Stimulated activated CD4-positive, alpha-beta T cell treated with anti-CD3 and anti-CD28 coated beads, Interleukin-12 subunit alpha, Interleukin-12 subunit beta, amount 100 ng/mL, for 4 hours (primary cell): ENCODE measurements at regions not wholly inside any gene's neighbourhood (a gene's known extent, or its start where the extent isn't known, plus 50 kb on each side); places are given as distances from the start of the nearest gene placed in this dataset.
"Not testable (repeated sequence)": the region's sequence is repeated elsewhere in the genome, so short reads cannot be mapped to it uniquely, and the experiment has no call there.

Experiments
- DNase-seq: peaks from one replicate; pipeline ENCODE4 v3.0.0-alpha.2; 2020

GRCh38 chr9:748861-749497, 92.5 kb upstream of the DMRT1 start:
- no peak for DNase-seq

DNA sequence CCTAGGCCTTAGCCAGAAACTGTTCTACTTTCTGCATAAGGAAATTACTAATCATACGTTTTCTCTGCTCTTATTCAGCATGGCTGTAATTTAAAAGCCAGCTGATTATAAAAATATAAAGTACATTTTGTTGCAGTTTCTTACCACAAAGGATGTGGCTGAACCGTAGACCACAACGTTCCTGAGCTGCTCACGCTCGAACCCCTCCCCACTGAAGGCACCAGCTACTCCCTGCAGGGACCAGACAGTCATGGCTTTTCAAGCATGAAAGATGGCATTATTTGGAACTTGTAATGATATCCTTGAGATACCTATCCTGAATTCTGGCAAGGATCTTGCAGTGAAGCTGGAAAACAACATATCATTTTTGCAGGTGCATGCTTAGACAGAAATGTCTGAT, 91.8 kb upstream of the DMRT1 start:
- DNase-seq, result no peak

DNA sequence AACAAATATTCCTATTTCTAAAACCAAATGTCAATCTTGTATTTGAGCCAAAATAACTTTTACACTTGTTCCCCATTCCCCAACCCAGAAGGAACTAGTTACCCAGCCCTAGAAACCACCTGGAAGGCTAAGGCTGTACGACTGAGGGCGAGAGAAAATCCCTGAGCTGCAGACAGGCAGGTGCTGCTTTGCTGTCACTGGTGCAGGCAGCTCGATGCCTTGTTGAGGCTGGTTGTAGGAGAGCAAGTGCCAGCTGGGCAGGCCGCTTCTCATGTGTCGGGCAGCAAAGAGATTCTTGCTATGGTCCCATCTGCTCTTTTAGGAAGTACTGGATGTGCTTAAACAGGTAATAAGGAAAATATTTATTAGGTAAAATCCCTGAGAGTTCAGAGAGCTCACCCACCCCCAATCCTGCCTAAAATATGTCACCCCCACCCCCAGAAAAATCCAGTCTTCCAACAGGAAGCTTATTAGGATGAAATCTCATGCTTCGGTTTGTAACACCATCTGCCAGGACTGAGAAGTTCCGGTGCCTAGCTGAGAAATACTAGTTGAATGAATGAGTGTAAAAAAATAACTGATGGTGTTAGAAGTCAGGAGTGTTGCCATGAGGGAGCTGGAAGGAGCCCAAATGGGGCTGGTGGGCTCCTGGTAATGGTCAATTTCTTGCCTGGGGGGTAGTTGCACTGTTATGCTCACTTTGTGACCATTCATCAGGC, 91.1 kb upstream of the DMRT1 start:
- no peak for DNase-seq

DNA sequence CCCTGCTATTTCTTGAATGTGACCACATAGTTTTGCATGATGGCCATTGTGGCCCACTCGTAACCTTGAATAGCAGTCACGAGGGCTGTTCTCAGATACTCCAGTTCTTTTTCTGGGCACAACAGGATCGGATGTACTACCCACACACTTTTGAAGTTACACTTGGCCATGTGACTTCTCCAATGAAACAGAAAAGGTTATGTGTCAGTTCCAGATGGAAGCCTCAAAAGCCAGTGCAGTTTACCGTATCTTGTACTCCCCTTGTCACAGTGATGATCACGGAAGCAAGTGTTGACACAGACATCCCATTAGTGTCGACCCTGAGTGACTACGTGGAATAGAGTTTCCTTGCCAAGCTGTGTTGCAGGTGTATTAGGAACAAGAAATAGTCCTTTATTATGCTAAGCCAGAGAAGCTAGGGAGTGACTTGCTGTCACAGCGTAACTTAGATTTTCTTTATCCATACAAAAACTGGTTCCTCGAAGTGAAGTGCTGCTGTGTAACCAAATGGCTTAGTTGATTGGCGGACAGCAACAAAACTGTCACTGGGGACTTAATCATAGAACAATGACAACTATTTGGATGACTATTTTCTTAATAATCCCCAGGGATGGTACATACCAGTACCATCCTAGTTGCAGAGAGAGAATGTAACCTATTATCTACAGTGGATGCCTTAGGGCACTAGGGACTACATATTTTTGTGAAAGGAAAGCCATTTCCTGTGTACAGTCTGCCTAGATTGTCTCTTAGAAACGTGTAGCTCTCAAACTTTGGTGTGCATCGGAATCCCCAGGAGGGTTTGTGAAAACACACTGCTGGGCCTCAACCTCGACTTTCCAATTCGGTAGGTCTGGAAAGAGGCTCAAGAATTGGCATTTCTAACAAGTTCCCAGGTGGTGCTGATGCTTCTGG, 90.1 kb upstream of the DMRT1 start:
- no peak for DNase-seq

GRCh38 chr9:752201-752600, 89.3 kb upstream of the DMRT1 start:
- no peak for DNase-seq

DNA sequence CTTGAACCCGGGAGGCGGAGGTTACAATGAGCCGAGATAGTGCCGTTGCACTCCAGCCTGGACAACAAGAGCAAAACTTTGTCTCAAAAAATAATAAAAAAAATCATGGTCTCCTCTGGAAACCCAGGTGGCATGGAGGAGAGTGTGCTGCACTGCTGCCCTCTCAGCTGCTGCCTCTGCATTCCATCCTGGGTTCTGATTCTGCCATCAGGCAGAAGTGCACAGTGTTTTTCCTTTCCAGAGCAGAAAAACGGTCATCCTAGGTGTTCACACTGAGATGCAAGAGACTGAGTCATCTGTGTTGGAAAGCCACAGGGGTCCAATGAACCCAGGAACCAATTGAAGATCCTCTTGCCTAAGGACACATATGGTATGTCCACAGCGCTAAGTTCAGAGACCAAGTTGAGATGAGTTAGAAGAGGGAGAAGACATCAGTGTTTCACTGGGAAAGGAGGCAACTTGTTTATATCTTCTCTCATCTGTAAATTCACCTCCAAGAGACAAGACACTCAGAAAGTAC, 88.8 kb upstream of the DMRT1 start:
- no peak for DNase-seq

DNA sequence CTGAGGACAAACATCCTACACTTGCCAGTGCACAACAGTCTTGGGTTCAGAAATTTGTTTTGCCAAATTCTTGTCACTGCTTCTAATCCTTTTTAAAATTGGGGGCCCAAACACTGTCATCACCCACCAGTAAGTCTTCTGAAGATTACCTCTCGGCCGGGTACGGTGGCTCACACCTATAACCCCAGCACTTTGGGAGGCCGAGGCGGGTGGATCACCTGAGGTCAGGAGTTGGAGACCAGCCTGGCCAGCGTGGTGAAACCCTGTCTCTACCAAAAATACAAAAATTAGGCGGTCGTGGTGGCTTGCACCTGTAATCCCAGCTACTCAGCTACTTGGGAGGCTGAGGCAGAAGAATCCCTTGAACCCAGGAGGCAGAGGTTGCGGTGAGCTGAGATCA, 87.8 kb upstream of the DMRT1 start:
- not testable (repeated sequence) for DNase-seq

- DNase-seq, result no peak
Measured at GRCh38 chr9:754150-754931, 87.2 kb upstream of the DMRT1 start.

- DNase-seq, result no peak
Measured at GRCh38 chr9:755454-756381, 85.8 kb upstream of the DMRT1 start.

DNA sequence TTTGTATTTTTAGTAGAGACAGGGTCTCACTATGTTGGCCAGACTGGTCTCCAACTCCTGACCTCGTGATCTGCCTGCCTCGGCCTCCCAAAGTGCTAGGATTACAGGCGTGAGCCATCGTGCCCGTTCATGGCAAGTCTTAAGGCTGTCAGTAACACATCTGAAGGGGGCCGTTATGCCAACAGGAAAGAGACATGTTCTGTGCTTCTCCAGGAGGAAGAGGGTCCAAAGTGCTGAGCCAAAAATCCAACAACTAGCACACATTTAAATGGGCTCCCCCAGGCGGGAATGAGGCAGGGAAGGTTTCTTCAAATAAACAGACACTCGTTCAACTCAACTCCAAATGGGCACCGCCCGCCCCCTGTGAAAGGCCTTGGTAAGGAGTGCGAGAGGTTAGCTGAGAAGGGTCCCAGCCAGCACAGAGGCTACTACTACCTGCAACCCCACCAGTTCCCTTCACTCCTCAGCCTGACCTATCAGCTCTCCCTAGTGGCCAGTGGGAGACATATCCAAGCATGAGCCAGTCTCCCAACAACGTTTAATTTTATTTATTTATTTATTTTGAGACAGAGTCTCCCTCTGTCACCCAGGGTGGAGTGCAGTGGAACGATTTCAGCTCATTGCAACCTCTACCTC, 84.1 kb upstream of the DMRT1 start:
- DNase-seq, result no peak

- DNase-seq, result no peak
Measured at GRCh38 chr9:758146-758545, 83.4 kb upstream of the DMRT1 start.

DNA sequence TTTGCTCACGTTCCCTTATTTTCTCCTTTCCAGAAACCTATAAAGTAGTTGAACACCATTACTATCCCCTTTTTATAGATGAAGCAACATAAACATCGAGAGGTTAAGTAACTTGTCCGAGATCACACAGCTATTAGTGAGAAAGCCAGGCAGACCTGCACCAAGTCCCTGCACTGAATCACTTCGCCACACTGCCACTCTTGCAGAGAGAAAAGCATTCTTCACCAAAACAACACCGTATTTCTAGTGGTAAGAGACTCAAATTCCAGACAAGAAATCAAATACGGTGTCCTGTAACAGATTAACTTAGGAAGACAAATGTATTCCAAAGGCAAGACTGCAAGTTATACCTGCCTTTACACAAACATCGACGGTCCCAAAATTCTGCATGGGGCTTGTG, 82.0 kb upstream of the DMRT1 start:
- no peak for DNase-seq

DNA sequence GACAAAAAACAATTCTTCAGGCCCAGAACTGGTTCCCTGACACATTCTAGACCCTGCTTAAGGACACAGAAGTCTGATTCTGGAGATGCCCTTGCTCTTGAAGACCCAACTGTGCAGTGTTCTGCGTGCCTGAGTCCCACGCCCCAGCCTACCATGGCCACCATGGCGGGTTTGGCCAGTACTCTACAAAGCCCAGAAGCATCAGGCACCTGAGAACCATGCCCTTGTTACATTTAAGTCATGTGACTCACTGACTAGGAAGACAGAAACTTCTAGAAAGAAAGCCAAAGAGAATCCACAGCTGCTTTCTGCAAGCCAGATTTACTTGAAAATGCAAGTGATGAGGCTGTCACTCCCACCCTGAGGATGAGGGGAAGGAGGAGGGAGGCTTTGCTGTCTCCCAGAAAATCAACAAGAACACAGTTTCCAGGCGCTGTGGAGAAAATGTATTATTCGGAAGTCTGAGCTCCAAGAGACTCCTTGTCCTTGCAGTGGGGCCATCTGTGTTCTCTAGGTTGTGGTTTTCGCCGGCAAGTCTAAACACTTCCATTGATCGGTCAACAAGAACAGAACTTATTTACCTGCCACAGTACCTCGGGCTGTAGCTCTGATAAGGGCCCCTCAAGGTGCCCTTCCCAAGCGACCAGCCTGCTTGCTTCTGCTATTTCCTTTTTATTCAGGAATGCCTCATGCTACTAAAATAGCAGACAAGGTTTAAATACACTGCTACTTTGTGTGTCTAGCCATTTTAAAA, 81.3 kb upstream of the DMRT1 start:
- no peak for DNase-seq

DNA sequence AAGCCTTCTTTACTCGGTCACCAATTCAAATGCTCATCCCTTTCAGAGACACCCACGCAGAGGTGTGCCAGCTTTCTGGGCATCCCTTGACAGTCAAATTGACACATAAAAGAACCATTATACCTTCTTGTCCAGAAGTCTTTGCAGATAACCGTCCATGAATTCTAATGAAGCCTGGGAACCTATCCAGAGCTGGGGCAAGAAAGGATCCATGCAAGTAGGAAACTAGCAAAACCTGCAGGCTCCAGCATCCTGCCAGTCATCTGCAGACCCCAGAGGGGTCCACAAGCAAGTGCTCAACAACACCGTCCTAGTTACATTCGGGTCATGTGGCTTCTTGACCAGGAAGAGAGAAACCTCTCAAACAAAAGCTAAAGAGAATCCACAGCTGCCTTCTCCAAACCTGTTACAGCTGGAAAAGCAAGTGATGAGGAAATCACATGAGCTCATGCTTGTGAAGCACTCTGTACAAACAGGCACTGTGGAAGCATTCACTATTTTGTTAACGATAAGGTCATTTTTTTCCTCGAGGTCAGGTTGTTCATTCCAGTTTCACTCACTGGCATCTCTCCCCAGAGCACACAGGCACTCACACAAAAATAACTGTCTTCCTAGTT, 80.2 kb upstream of the DMRT1 start:
- no peak for DNase-seq

- DNase-seq, result no peak
Measured at GRCh38 chr9:761793-762560, 79.5 kb upstream of the DMRT1 start.

GRCh38 chr9:763692-764091, 77.8 kb upstream of the DMRT1 start:
- no peak for DNase-seq

DNA sequence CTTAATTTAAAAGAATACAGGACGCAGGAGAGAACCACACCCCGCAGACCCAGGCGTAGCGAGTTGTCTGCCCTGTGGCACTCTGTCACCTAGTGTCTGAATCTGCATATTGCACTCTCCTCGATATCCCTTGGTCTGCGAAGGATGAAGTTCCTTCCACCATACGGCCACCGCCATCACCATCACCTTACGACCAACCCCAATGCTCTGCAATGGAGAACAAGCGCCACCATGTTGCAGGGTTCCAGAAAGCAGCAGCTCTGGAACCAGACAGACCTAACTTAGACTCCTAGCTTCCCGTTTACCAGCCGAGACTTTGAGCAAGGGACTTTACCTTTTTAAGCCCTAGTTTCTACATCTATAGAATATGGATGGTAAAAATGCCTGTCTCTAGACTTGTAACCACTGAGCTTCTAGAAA, 77.4 kb upstream of the DMRT1 start:
- no peak for DNase-seq

DNA sequence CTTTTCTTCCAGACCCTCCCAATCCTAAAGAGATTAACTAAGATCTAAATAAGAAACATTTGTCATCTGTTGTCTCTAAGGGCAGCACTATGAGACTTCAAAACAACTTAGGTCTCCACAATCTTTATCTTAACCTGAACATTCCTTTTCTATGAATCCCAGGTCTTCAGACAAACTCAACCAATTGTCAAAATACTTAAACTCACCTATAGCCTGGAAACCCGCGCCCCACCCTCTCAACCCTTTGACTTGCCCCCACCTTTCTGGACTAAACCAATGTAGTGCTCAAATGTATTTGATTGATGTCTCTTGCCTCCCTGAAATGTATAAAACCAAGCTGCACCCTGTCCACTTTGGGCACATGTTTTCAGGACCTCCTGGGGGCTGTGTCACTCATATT, 76.5 kb upstream of the DMRT1 start:
- no peak for DNase-seq

DNA sequence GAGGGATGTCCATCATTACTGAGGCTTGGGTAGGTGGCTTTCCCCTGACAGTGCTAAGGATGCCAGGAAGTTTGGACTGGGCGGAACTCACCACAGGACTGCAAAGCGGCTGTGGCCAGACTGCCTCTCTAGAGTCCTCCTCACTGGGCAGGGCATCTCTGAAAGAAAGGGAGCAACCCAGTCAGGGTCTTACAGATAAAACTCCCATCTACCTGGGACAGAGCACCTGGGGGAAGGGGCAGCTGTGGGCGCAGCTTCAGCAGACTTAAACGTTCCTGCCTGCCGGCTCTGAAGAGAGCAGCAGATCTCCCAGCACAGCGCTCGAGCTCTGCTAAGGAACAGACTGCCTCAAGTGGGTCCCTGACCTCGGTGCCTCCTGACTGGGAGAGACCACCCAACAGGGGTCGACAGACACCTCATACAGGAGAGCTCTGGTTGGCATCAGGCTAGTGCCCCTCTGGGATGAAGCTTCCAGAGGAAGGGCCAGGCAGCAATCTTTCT, 74.4 kb upstream of the DMRT1 start:
- DNase-seq, result not testable (repeated sequence)
